HCT116 (cell line): ENCODE measurements at regions not wholly inside any gene's neighbourhood (a gene's known extent, or its start where the extent isn't known, plus 50 kb on each side); places are given as distances from the start of the nearest gene placed in this dataset.

Experiments
- ATAC-seq: fragments of 200-7000 bp; cut with Tn5 transposase; 2 replicates; pipeline ENCODE4 v1.9.1; 2020; ENCODE audit warnings: mild to moderate bottlenecking, moderate library complexity
- BruUV-seq: library from RNA; stranded (reverse); fragments of 400-500 nt; replicated peaks from 2 replicates; lab custom pipeline; 2021; lab: Mats Ljungman, UMichigan
- CTCF ChIA-PET: fragments of 300-600 bp; sonication (Branson Sonifier 250); formaldehyde crosslinking; loops from one replicate; lab custom pipeline; 2021; ENCODE audit warnings: antibody characterized with exemption; lab: Charles Lee
- POLR2A ChIA-PET: fragments of 300-600, 350-600 bp; sonication (Branson Sonifier 250); formaldehyde crosslinking; loops from one replicate; lab custom pipeline; 2021; ENCODE audit warnings: antibody characterized with exemption; lab: Charles Lee
- RAD21 ChIA-PET, 2 experiments: fragments of 300-600 bp; sonication (Branson Sonifier 250); formaldehyde crosslinking; loops; one replicate each; lab custom pipeline; 2023; ENCODE audit warnings: low total read pairs in 2 of 2; ENCODE audit not compliant: uncharacterized antibody in 2 of 2, unreplicated experiment in 2 of 2, low non-redundant PET in 1 of 2; lab: Charles Lee
- DNase-seq: peaks from one replicate; pipeline ENCODE4 v3.0.0-alpha.2; 2010; ENCODE audit warnings: low read depth, low spot score
- H2AFZ ChIP-seq: fragments of 200-600 bp; shearing (Covaris generic), sonication (generic); 2 replicates; pipeline ENCODE4 v1.6.1; 2017; ENCODE audit warnings: low read depth, mixed run types, mixed read lengths, antibody characterized with exemption, low read length; ENCODE audit not compliant: poor library complexity, severe bottlenecking
- H3K27ac ChIP-seq: 2 replicates; pipeline ENCODE4 v1.5.1; 2012; ENCODE audit warnings: low read depth, low read length
- H3K27me3 ChIP-seq: fragments of 200-600 bp; sonication (generic); 2 replicates; pipeline ENCODE4 v1.6.1; 2016; ENCODE audit warnings: mixed run types, low read length, mixed read lengths; ENCODE audit not compliant: insufficient read depth
- H3K36me3 ChIP-seq, 2 experiments: fragments of 200-500 bp in 1 of 2; fragments of 200-600 bp in 1 of 2; sonication (Bioruptor generic) in 1 of 2; sonication (generic) in 1 of 2; 2 replicates each; pipeline versions ENCODE4 v1.5.1 to v1.6.1; 2014 to 2016; ENCODE audit warnings: low read length in 2 of 2, inconsistent platforms in 1 of 2, mixed read lengths in 1 of 2, mixed run types in 1 of 2; ENCODE audit not compliant: insufficient read depth in 2 of 2, control insufficient read depth in 1 of 2
- H3K4me1 ChIP-seq, 2 experiments: fragments of 200-600 bp in 1 of 2; sonication (generic) in 1 of 2; 2 replicates each; pipeline versions ENCODE4 v1.5.1 to v1.6.1; 2012 to 2017; ENCODE audit warnings: low read length in 2 of 2, inconsistent platforms in 1 of 2, mild to moderate bottlenecking in 1 of 2, mixed read lengths in 1 of 2, mixed run types in 1 of 2, moderate library complexity in 1 of 2; ENCODE audit not compliant: insufficient read depth in 2 of 2, control insufficient read depth in 1 of 2
- H3K4me2 ChIP-seq: fragments of 200-600 bp; sonication (generic); 2 replicates; pipeline ENCODE4 v1.6.1; 2017; ENCODE audit warnings: mixed run types, low read length, mixed read lengths
- H3K4me3 ChIP-seq, 2 experiments: fragments of 200-600 bp in 1 of 2; sonication (generic) in 1 of 2; replicated peaks in 1 of 2; 2 replicates each; pipeline ENCODE4 v1.5.1; 2011 to 2016; ENCODE audit warnings: low read length in 2 of 2, control low read depth in 1 of 2, low read depth in 1 of 2, mild to moderate bottlenecking in 1 of 2, mixed read lengths in 1 of 2, mixed run types in 1 of 2
- H3K79me2 ChIP-seq: fragments of 200-600 bp; sonication (generic); 2 replicates; pipeline ENCODE4 v1.6.1; 2017; ENCODE audit warnings: mild to moderate bottlenecking, mixed run types, low read length, moderate library complexity, mixed read lengths; ENCODE audit not compliant: insufficient read depth
- H3K9ac ChIP-seq: fragments of 200-600 bp; sonication (generic); 2 replicates; pipeline ENCODE4 v1.6.1; 2016; ENCODE audit warnings: low read length, mixed read lengths
- H3K9me2 ChIP-seq: fragments of 200-600 bp; sonication (generic), shearing (Covaris generic); 2 replicates; pipeline ENCODE4 v1.6.1; 2017; ENCODE audit warnings: mixed run types, mild to moderate bottlenecking, moderate library complexity; ENCODE audit not compliant: insufficient read depth
- H3K9me3 ChIP-seq, 2 experiments: fragments of 200-500 bp in 1 of 2; fragments of 200-600 bp in 1 of 2; sonication (Bioruptor generic) in 1 of 2; sonication (generic) in 1 of 2; 2 replicates each; pipeline ENCODE4 v1.6.1; 2014 to 2017; ENCODE audit warnings: low read length in 2 of 2, mixed read lengths in 2 of 2, inconsistent platforms in 1 of 2, low read depth in 1 of 2, mild to moderate bottlenecking in 1 of 2, mixed run types in 1 of 2, moderate library complexity in 1 of 2; ENCODE audit not compliant: control insufficient read depth in 1 of 2, insufficient read depth in 1 of 2
- H4K20me1 ChIP-seq: fragments of 200-600 bp; sonication (generic), shearing (Covaris generic); 2 replicates; pipeline ENCODE4 v1.6.1; 2017; ENCODE audit warnings: mixed run types, mild to moderate bottlenecking, moderate library complexity; ENCODE audit not compliant: insufficient read depth
- CEBPB ChIP-seq: IDR thresholded peaks from 2 replicates; pipeline ENCODE4 v1.6.1; 2012; ENCODE audit warnings: low read depth
- EGR1 ChIP-seq: IDR thresholded peaks from 2 replicates; pipeline ENCODE4 v1.6.1; 2012; ENCODE audit warnings: low read depth
- ELF1 ChIP-seq: IDR thresholded peaks from 2 replicates; pipeline ENCODE4 v1.6.1; 2012; ENCODE audit warnings: low read depth, borderline replicate concordance
- EZH2 ChIP-seq: fragments of 200-600 bp; sonication (generic); IDR thresholded peaks from 2 replicates; pipeline ENCODE4 v1.6.1; 2017; ENCODE audit warnings: antibody characterized with exemption, mixed run types
- EZH2phosphoT487 ChIP-seq: fragments of 200-600 bp; IDR thresholded peaks from 2 replicates; pipeline ENCODE4 v1.6.1; 2018; ENCODE audit warnings: antibody characterized with exemption, borderline replicate concordance
- FOSL1 ChIP-seq: IDR thresholded peaks from 2 replicates; pipeline ENCODE4 v1.6.1; 2012; ENCODE audit warnings: low read depth
- POLR2A ChIP-seq: IDR thresholded peaks from 2 replicates; pipeline ENCODE4 v1.7.0; 2011; ENCODE audit warnings: borderline replicate concordance; ENCODE audit not compliant: insufficient read depth, insufficient read length; ENCODE audit errors: extremely low read depth
- POLR2AphosphoS5 ChIP-seq: IDR thresholded peaks from 2 replicates; pipeline ENCODE4 v1.6.1; 2011; ENCODE audit warnings: mild to moderate bottlenecking, low read depth, low read length, moderate library complexity
- RAD21 ChIP-seq: IDR thresholded peaks from 2 replicates; pipeline ENCODE4 v1.6.1; 2012; ENCODE audit warnings: low read depth, mild to moderate bottlenecking
- SP1 ChIP-seq: IDR thresholded peaks from 2 replicates; pipeline ENCODE4 v1.6.1; 2012; ENCODE audit warnings: low read depth
- SRF ChIP-seq: IDR thresholded peaks from 2 replicates; pipeline ENCODE4 v1.6.1; 2012; ENCODE audit warnings: low read depth
- TCF7L2 ChIP-seq: IDR thresholded peaks from 2 replicates; pipeline ENCODE4 v1.7.0; 2011; ENCODE audit warnings: borderline replicate concordance, inconsistent platforms; ENCODE audit not compliant: insufficient read depth, insufficient read length; ENCODE audit errors: extremely low read depth
- YY1 ChIP-seq: IDR thresholded peaks from 2 replicates; pipeline ENCODE4 v1.6.1; 2011; ENCODE audit warnings: low read length, low read depth, moderate library complexity, mild to moderate bottlenecking; ENCODE audit not compliant: insufficient replicate concordance; ENCODE audit errors: extremely low read depth
- ZFX ChIP-seq: fragments of 450-650 bp; IDR thresholded peaks from 2 replicates; pipeline ENCODE4 v1.6.1; 2017
- ZNF274 ChIP-seq: fragments of 200-500 bp; sonication (Bioruptor generic); IDR thresholded peaks from 2 replicates; pipeline ENCODE4 v1.6.1; 2014; ENCODE audit warnings: mild to moderate bottlenecking, low read depth, low read length, inconsistent platforms
- intact Hi-C: fragments of 100-400 bp; cut with micrococcal nuclease; formaldehyde crosslinking; loops from 2 replicates; pipeline ENCODE4 v1.10.0; 2022
- TF ChIP-seq, protein P1 (sequence below): IDR thresholded peaks from 2 replicates; pipeline ENCODE4 v1.6.1; 2012
- TF ChIP-seq, protein P2 (sequence below): IDR thresholded peaks from 2 replicates; pipeline ENCODE4 v1.6.1; 2012
- TF ChIP-seq, protein P3 (sequence below), 3 experiments: fragments of 200-600 bp in 1 of 3; sonication (generic) in 1 of 3; IDR thresholded peaks in 2 of 3; conservative IDR thresholded peaks in 1 of 3; 2 replicates each; pipeline ENCODE4 v1.5.1; 2012 to 2017; ENCODE audit warnings: low read depth in 2 of 3, low read length in 2 of 3, antibody characterized with exemption in 1 of 3, borderline replicate concordance in 1 of 3, control low read depth in 1 of 3, mild to moderate bottlenecking in 1 of 3, mixed read lengths in 1 of 3, mixed run types in 1 of 3, moderate library complexity in 1 of 3; ENCODE audit not compliant: insufficient read depth in 1 of 3
- TF ChIP-seq, protein P4 (sequence below): IDR thresholded peaks from 2 replicates; pipeline ENCODE4 v1.6.1; 2011; ENCODE audit warnings: mild to moderate bottlenecking, low read length, moderate library complexity; ENCODE audit not compliant: insufficient replicate concordance; ENCODE audit errors: extremely low read depth

DNA sequence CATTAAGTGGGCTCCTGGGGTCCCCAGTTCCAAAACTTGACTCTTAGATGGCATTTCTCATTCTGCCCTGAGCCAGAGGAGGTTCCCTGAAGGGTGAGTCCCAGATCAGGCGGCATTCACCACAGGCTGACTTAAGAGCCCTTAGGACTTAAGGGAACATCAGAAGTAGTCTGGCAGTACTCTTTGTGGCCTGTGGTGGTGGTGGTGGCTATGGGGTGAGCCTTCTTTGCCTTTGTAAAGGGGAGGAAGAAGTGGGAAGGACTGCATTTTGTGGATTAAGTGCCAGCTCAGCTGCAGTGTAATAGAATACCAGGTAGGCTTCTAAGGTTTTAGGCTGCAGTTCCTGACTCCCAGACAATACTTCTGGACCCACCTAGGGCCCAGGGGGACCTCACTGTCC lies 186.5 kb upstream of the KCTD3 start:
- no peak overlapping the region for H3K27ac ChIP-seq
- no peak overlapping the region for H3K4me3 ChIP-seq
- DNase-seq: no peak
- no peaks in the 10 kb centered on the region for H4K20me1 ChIP-seq
- no peaks in the 10 kb centered on the region; the same call in 1 of the 2 replicates for H3K79me2 ChIP-seq
- H3K27me3 ChIP-seq: no peaks in the 10 kb centered on the region
- no peak for ATAC-seq
- no peaks in the 10 kb centered on the region for H3K9me2 ChIP-seq
- no peak overlapping the region for H3K9ac ChIP-seq
- POLR2A ChIA-PET: no interaction called here
- RAD21 ChIA-PET: no interaction called here
- intact Hi-C loops: no loop called here
- H2AFZ ChIP-seq: no peak overlapping the region
- no peak overlapping the region for H3K4me2 ChIP-seq
- CTCF ChIA-PET: no interaction called here
- no TSS peak for BruUV-seq
- H3K9me3 ChIP-seq: no peaks in the 10 kb centered on the region
- no peaks in the 10 kb centered on the region for H3K36me3 ChIP-seq
- TF ChIP-seq POLR2AphosphoS5 (no peak), CEBPB (no peak), ELF1 (no peak), TCF7L2 (no peak), ZFX (no peak), POLR2A (no peak), FOSL1 (no peak), EGR1 (no peak), EZH2 (no peak), SP1 (no peak), ZNF274 (no peak), YY1 (no peak), EZH2phosphoT487 (no peak), SRF (no peak), RAD21 (no peak)
- TF ChIP-seq, protein P1, sequence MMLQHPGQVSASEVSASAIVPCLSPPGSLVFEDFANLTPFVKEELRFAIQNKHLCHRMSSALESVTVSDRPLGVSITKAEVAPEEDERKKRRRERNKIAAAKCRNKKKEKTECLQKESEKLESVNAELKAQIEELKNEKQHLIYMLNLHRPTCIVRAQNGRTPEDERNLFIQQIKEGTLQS: no peak
- TF ChIP-seq, protein P2, sequence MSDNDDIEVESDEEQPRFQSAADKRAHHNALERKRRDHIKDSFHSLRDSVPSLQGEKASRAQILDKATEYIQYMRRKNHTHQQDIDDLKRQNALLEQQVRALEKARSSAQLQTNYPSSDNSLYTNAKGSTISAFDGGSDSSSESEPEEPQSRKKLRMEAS: no peak
- TF ChIP-seq, protein P3, sequence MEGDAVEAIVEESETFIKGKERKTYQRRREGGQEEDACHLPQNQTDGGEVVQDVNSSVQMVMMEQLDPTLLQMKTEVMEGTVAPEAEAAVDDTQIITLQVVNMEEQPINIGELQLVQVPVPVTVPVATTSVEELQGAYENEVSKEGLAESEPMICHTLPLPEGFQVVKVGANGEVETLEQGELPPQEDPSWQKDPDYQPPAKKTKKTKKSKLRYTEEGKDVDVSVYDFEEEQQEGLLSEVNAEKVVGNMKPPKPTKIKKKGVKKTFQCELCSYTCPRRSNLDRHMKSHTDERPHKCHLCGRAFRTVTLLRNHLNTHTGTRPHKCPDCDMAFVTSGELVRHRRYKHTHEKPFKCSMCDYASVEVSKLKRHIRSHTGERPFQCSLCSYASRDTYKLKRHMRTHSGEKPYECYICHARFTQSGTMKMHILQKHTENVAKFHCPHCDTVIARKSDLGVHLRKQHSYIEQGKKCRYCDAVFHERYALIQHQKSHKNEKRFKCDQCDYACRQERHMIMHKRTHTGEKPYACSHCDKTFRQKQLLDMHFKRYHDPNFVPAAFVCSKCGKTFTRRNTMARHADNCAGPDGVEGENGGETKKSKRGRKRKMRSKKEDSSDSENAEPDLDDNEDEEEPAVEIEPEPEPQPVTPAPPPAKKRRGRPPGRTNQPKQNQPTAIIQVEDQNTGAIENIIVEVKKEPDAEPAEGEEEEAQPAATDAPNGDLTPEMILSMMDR (IDR thresholded peaks at IDR 0.05 in 2 of 3, conservative IDR thresholded peaks at IDR 0.05 in 1 of 3; ENCODE audit: borderline replicate concordance in 1 of 3, insufficient read depth in 1 of 3, low read depth in 2 of 3, low read length in 2 of 3): no peak
- TF ChIP-seq, protein P4, sequence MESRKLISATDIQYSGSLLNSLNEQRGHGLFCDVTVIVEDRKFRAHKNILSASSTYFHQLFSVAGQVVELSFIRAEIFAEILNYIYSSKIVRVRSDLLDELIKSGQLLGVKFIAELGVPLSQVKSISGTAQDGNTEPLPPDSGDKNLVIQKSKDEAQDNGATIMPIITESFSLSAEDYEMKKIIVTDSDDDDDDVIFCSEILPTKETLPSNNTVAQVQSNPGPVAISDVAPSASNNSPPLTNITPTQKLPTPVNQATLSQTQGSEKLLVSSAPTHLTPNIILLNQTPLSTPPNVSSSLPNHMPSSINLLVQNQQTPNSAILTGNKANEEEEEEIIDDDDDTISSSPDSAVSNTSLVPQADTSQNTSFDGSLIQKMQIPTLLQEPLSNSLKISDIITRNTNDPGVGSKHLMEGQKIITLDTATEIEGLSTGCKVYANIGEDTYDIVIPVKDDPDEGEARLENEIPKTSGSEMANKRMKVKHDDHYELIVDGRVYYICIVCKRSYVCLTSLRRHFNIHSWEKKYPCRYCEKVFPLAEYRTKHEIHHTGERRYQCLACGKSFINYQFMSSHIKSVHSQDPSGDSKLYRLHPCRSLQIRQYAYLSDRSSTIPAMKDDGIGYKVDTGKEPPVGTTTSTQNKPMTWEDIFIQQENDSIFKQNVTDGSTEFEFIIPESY: no peak
- no peaks in the 10 kb centered on the region for H3K4me1 ChIP-seq
